KMS-11 (cell line): ENCODE measurements at regions not wholly inside any gene's neighbourhood (a gene's known extent, or its start where the extent isn't known, plus 50 kb on each side); places are given as distances from the start of the nearest gene placed in this dataset.

Source experiments
- H2AFZ ChIP-seq: fragments of 200-600 bp; sonication (generic); 2 replicates; pipeline ENCODE4 v1.6.1; 2016; ENCODE audit warnings: antibody characterized with exemption, mixed run types, low read depth
- H3K27ac ChIP-seq: fragments of 200-600 bp; sonication (generic); 2 replicates; pipeline ENCODE4 v1.6.1; 2016; ENCODE audit warnings: mild to moderate bottlenecking, mixed run types
- H3K27me3 ChIP-seq: fragments of 200-600 bp; sonication (generic); 2 replicates; pipeline ENCODE4 v1.6.1; 2017; ENCODE audit warnings: mild to moderate bottlenecking, low read depth, mixed run types, moderate library complexity; ENCODE audit not compliant: insufficient read depth
- H3K36me3 ChIP-seq: fragments of 200-600 bp; sonication (generic); 2 replicates; pipeline ENCODE4 v1.6.1; 2017; ENCODE audit warnings: mild to moderate bottlenecking, mixed run types; ENCODE audit not compliant: insufficient read depth
- H3K4me1 ChIP-seq: fragments of 200-600 bp; sonication (generic); 2 replicates; pipeline ENCODE4 v1.6.1; 2016; ENCODE audit warnings: mild to moderate bottlenecking, low read depth, mixed run types; ENCODE audit not compliant: poor library complexity, severe bottlenecking
- H3K4me2 ChIP-seq: fragments of 200-600 bp; sonication (generic); 2 replicates; pipeline ENCODE4 v1.7.0; 2016; ENCODE audit warnings: mild to moderate bottlenecking, mixed run types
- H3K4me3 ChIP-seq: fragments of 200-600 bp; sonication (generic); IDR thresholded peaks from 2 replicates; pipeline ENCODE4 v1.6.1; 2017; ENCODE audit warnings: low read depth, low read length, mixed read lengths; ENCODE audit not compliant: insufficient read depth
- H3K79me2 ChIP-seq: fragments of 200-600 bp; sonication (generic); 2 replicates; pipeline ENCODE4 v1.6.1; 2016; ENCODE audit warnings: low read depth, mixed run types; ENCODE audit not compliant: insufficient read depth
- H3K9ac ChIP-seq: fragments of 200-600 bp; sonication (generic); 2 replicates; pipeline ENCODE4 v1.6.1; 2016; ENCODE audit warnings: mild to moderate bottlenecking, mixed run types
- H4K20me1 ChIP-seq: fragments of 200-600 bp; sonication (generic); 2 replicates; pipeline ENCODE4 v1.6.1; 2016; ENCODE audit warnings: mild to moderate bottlenecking, mixed run types; ENCODE audit not compliant: insufficient read depth
- CTCF ChIP-seq: fragments of 200-600 bp; sonication (generic); conservative IDR thresholded peaks from 2 replicates; pipeline ENCODE4 v1.6.1; 2017; ENCODE audit warnings: low read depth, mild to moderate bottlenecking, antibody characterized with exemption, low read length, moderate library complexity, mixed read lengths

- H3K79me2 ChIP-seq: no peaks in the 10 kb centered on the region
- TF ChIP-seq CTCF: no peak
- no peak overlapping the region for H3K4me3 ChIP-seq
- H3K36me3 ChIP-seq: no peaks in the 10 kb centered on the region
- H3K27ac ChIP-seq: no peak overlapping the region
- no peak overlapping the region for H3K4me2 ChIP-seq
- no peak overlapping the region for H3K9ac ChIP-seq
- H3K27me3 ChIP-seq: no peaks in the 10 kb centered on the region
- no peaks in the 10 kb centered on the region for H4K20me1 ChIP-seq
- H3K4me1 ChIP-seq: no peaks in the 10 kb centered on the region
- H2AFZ ChIP-seq: no peak overlapping the region
These were observed 795.1 kb downstream of the BRINP3 start for GRCh38 chr1:189682591-189682990.

DNA sequence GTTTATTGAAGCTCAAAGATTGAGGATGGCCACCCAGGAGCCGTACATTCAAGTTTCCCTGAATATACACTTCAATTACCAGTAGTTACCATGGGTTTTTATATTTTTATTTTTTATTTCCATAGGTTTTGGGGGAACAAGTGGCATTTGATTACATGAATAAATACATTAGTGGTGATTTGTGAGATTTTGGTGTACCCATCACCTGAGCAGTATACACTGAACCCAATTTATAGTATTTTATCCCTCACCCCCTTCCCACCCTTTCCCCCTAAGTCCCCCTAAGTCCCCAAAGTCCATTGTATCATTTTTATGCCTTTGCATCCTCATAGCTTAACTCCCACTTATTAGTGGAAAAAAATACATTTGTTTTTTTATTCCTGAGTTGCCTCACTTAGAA, 791.4 kb downstream of the BRINP3 start:
- Histone ChIP-seq H2AFZ (no peak overlapping the region), H3K36me3 (no peaks in the 10 kb centered on the region), H3K4me1 (no peaks in the 10 kb centered on the region), H3K27me3 (no peaks in the 10 kb centered on the region), H3K9ac (no peak overlapping the region), H3K4me3 (no peak overlapping the region), H3K27ac (no peak overlapping the region), H4K20me1 (no peaks in the 10 kb centered on the region), H3K4me2 (no peak overlapping the region), H3K79me2 (no peaks in the 10 kb centered on the region)
- TF ChIP-seq CTCF: no peak

GRCh38 chr1:189693140-189693539, 784.5 kb downstream of the BRINP3 start:
- H4K20me1 ChIP-seq: no peaks in the 10 kb centered on the region
- no peaks in the 10 kb centered on the region for H3K4me1 ChIP-seq
- no peak overlapping the region for H2AFZ ChIP-seq
- H3K36me3 ChIP-seq: no peaks in the 10 kb centered on the region
- no peak overlapping the region for H3K4me2 ChIP-seq
- no peak for TF ChIP-seq CTCF
- H3K27ac ChIP-seq: no peak overlapping the region
- no peak overlapping the region for H3K4me3 ChIP-seq
- H3K9ac ChIP-seq: no peak overlapping the region
- no peaks in the 10 kb centered on the region for H3K79me2 ChIP-seq
- no peaks in the 10 kb centered on the region for H3K27me3 ChIP-seq

DNA sequence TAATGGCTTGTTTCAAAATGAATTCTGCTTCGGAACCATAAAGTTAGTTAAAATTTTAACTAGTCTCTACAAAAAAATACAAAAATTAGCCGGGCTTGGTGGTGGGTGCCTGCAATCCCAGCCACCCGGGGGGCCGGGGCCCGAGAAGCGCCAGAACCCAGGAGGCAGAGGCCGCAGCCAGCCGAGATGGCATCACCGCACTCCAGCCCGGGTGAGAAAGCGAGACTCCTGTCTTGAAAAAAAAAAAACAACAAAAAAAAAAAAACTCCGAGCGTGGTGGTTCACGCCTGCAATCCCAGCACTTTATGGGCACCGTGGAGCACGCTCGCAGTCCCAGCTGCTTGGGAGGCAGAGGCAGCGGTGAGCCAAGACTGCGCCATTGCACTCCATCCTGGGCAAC, 781.4 kb downstream of the BRINP3 start:
- Histone ChIP-seq H3K4me2 (no peak overlapping the region), H3K4me3 (no peak overlapping the region), H3K36me3 (no peaks in the 10 kb centered on the region), H3K4me1 (no peaks in the 10 kb centered on the region), H3K27ac (no peak overlapping the region), H3K9ac (no peak overlapping the region), H3K79me2 (no peaks in the 10 kb centered on the region), H2AFZ (no peak overlapping the region), H4K20me1 (no peaks in the 10 kb centered on the region), H3K27me3 (no peaks in the 10 kb centered on the region)
- TF ChIP-seq CTCF: no peak

- H3K9ac ChIP-seq: no peak overlapping the region
- H4K20me1 ChIP-seq: no peaks in the 10 kb centered on the region
- no peak overlapping the region for H2AFZ ChIP-seq
- no peak overlapping the region for H3K27ac ChIP-seq
- no peaks in the 10 kb centered on the region for H3K4me1 ChIP-seq
- no peak for TF ChIP-seq CTCF
- no peaks in the 10 kb centered on the region for H3K36me3 ChIP-seq
- H3K4me2 ChIP-seq: no peak overlapping the region
- no peaks in the 10 kb centered on the region for H3K79me2 ChIP-seq
- no peaks in the 10 kb centered on the region for H3K27me3 ChIP-seq
- H3K4me3 ChIP-seq: no peak overlapping the region
These were observed 780.6 kb downstream of the BRINP3 start for GRCh38 chr1:189697113-189697512.
